SK-N-SH (cell line): ENCODE measurements at regions not wholly inside any gene's neighbourhood (a gene's known extent, or its start where the extent isn't known, plus 50 kb on each side); places are given as distances from the start of the nearest gene placed in this dataset.

Experiments
- CTCF ChIA-PET: fragments of 300-600, 350-600 bp; formaldehyde crosslinking; extraction: SDS; loops from one replicate; lab custom pipeline; 2021; lab: Yijun Ruan, JAX
- POLR2A ChIA-PET: fragments of 350-600 bp; sonication (Branson Sonifier 250); formaldehyde crosslinking; extraction: SDS; loops from one replicate; lab custom pipeline; 2020; ENCODE audit warnings: antibody characterized with exemption, inconsistent platforms; lab: Yijun Ruan, JAX
- DNase-seq: peaks from one replicate; pipeline ENCODE4 v3.0.0; 2012
- H2AFZ ChIP-seq: fragments of 200-600 bp; sonication (generic); 2 replicates; pipeline ENCODE4 v1.8.1; 2016; ENCODE audit warnings: antibody characterized with exemption, mild to moderate bottlenecking, low read depth
- H3F3A ChIP-seq: fragments of 200-600 bp; sonication (generic); replicated peaks from 2 replicates; pipeline ENCODE3; 2016; ENCODE audit warnings: antibody characterized with exemption, mild to moderate bottlenecking; ENCODE audit not compliant: insufficient read depth
- H3K27ac ChIP-seq, 2 experiments: fragments of 200-500 bp in 1 of 2; fragments of 200-600 bp in 1 of 2; sonication (Bioruptor generic) in 1 of 2; sonication (generic), shearing (Covaris generic) in 1 of 2; 2 replicates each; pipeline versions ENCODE4 v1.5.1 to v1.6.1; 2014 to 2016; ENCODE audit warnings: low read depth in 2 of 2, inconsistent platforms in 1 of 2, low read length in 1 of 2, mild to moderate bottlenecking in 1 of 2, mixed read lengths in 1 of 2
- H3K27me3 ChIP-seq: fragments of 200-600 bp; sonication (generic), shearing (Covaris generic); 2 replicates; pipeline ENCODE4 v1.6.1; 2016; ENCODE audit warnings: mixed run types; ENCODE audit not compliant: insufficient read depth
- H3K36me3 ChIP-seq, 2 experiments: fragments of 200-500 bp in 1 of 2; fragments of 200-600 bp in 1 of 2; sonication (Bioruptor generic) in 1 of 2; sonication (generic) in 1 of 2; replicated peaks in 1 of 2; 2 replicates each; pipeline versions ENCODE3 to v1.5.1; 2014 to 2016; ENCODE audit warnings: low read length in 1 of 2, mild to moderate bottlenecking in 1 of 2; ENCODE audit not compliant: insufficient read depth in 2 of 2, control insufficient read depth in 1 of 2
- H3K4me1 ChIP-seq, 2 experiments: fragments of 200-500 bp in 1 of 2; fragments of 200-600 bp in 1 of 2; sonication (Bioruptor generic) in 1 of 2; sonication (generic), shearing (Covaris generic) in 1 of 2; 2 replicates each; pipeline versions ENCODE4 v1.5.1 to v1.6.1; 2014 to 2016; ENCODE audit warnings: low read depth in 1 of 2, low read length in 1 of 2, mixed run types in 1 of 2; ENCODE audit not compliant: insufficient read depth in 2 of 2, control insufficient read depth in 1 of 2
- H3K4me2 ChIP-seq: fragments of 200-600 bp; sonication (generic), shearing (Covaris generic); 2 replicates; pipeline ENCODE4 v1.6.1; 2017; ENCODE audit warnings: mixed run types
- H3K4me3 ChIP-seq, 2 experiments: fragments of 200-500 bp in 1 of 2; fragments of 200-600 bp in 1 of 2; sonication (Bioruptor generic) in 1 of 2; sonication (generic), shearing (Covaris generic) in 1 of 2; 2 replicates each; pipeline versions ENCODE4 v1.5.1 to v1.8.1; 2014 to 2016; ENCODE audit warnings: low read depth in 2 of 2, inconsistent platforms in 1 of 2, low read length in 1 of 2, mild to moderate bottlenecking in 1 of 2, mixed read lengths in 1 of 2, moderate library complexity in 1 of 2
- H3K79me2 ChIP-seq: fragments of 200-600 bp; sonication (generic); 2 replicates; pipeline ENCODE4 v1.8.1; 2017; ENCODE audit warnings: mild to moderate bottlenecking; ENCODE audit not compliant: insufficient read depth
- H3K9ac ChIP-seq: fragments of 200-600 bp; sonication (generic); 2 replicates; pipeline ENCODE4 v1.6.1; 2017; ENCODE audit warnings: mixed run types
- H3K9me2 ChIP-seq: fragments of 200-600 bp; sonication (generic); 2 replicates; pipeline ENCODE4 v1.6.1; 2017; ENCODE audit warnings: mixed run types
- H3K9me3 ChIP-seq: fragments of 200-600 bp; sonication (generic); 2 replicates; pipeline ENCODE4 v1.6.1; 2017; ENCODE audit warnings: mixed run types, mild to moderate bottlenecking, moderate library complexity
- H4K20me1 ChIP-seq: fragments of 200-600 bp; sonication (generic); 2 replicates; pipeline ENCODE4 v1.6.1; 2017; ENCODE audit warnings: mild to moderate bottlenecking, mixed run types; ENCODE audit not compliant: insufficient read depth
- EZH2phosphoT487 ChIP-seq: fragments of 200-600 bp; sonication (generic); IDR thresholded peaks from 2 replicates; pipeline ENCODE4 v1.6.1; 2017; ENCODE audit warnings: low read depth, mixed run types, mild to moderate bottlenecking, antibody characterized with exemption, moderate library complexity, borderline replicate concordance
- FOSL2 ChIP-seq: IDR thresholded peaks from 2 replicates; pipeline ENCODE4 v1.4.0; 2012; ENCODE audit warnings: low read depth, mild to moderate bottlenecking, moderate library complexity, borderline replicate concordance
- FOXJ3 ChIP-seq: sonication (generic); formaldehyde crosslinking; IDR thresholded peaks from 2 replicates; pipeline ENCODE4 v1.5.1; 2020; ENCODE audit warnings: mild to moderate bottlenecking, missing genetic modification reagents
- MEF2A ChIP-seq: IDR thresholded peaks from 2 replicates; pipeline ENCODE4 v1.4.0; 2012; ENCODE audit warnings: low read depth, borderline replicate concordance
- MXI1 ChIP-seq: IDR thresholded peaks from 2 replicates; pipeline ENCODE4 v1.6.1; 2012; ENCODE audit warnings: mild to moderate bottlenecking, low read depth, low read length, improper control_type of control experiment
- NFIC ChIP-seq: IDR thresholded peaks from 2 replicates; pipeline ENCODE4 v1.4.0; 2012; ENCODE audit warnings: borderline replicate concordance
- POLR2AphosphoS5 ChIP-seq: IDR thresholded peaks from 2 replicates; pipeline ENCODE4 v1.6.1; 2012; ENCODE audit warnings: low read depth, low read length
- RAD21 ChIP-seq: IDR thresholded peaks from 2 replicates; pipeline ENCODE4 v1.6.1; 2012; ENCODE audit warnings: mild to moderate bottlenecking, low read length
- RFX5 ChIP-seq: IDR thresholded peaks from 2 replicates; pipeline ENCODE4 v1.6.1; 2012; ENCODE audit warnings: mild to moderate bottlenecking, improper control_type of control experiment, low read length
- SIN3A ChIP-seq: IDR thresholded peaks from 2 replicates; pipeline ENCODE4 v1.6.1; 2012; ENCODE audit warnings: low read depth, mild to moderate bottlenecking, low read length, moderate library complexity, borderline replicate concordance
- SMC3 ChIP-seq: IDR thresholded peaks from 2 replicates; pipeline ENCODE4 v1.6.1; 2012; ENCODE audit warnings: low read depth, low read length, improper control_type of control experiment
- TAF1 ChIP-seq: IDR thresholded peaks from 2 replicates; pipeline ENCODE4 v1.6.1; 2012; ENCODE audit warnings: low read depth, mild to moderate bottlenecking, low read length, moderate library complexity, borderline replicate concordance
- TCF12 ChIP-seq: IDR thresholded peaks from 2 replicates; pipeline ENCODE4 v1.4.0; 2012
- YY1 ChIP-seq: IDR thresholded peaks from 2 replicates; pipeline ENCODE4 v1.4.0; 2012; ENCODE audit warnings: low read depth, mild to moderate bottlenecking
- WGBS: methylation state at CpG from one replicate; pipeline ENCODE4 v1.1.6; 2017; ENCODE audit warnings: low lambda C conversion rate; 5-methylcytosine and 5-hydroxymethylcytosine counted together
- TF ChIP-seq, protein P1 (sequence below): IDR thresholded peaks from 2 replicates; pipeline ENCODE4; 2012
- TF ChIP-seq, protein P2 (sequence below): IDR thresholded peaks from 2 replicates; pipeline ENCODE4 v1.4.0; 2012; ENCODE audit warnings: low read depth, borderline replicate concordance
- TF ChIP-seq, protein P3 (sequence below): IDR thresholded peaks from 2 replicates; pipeline ENCODE4 v1.6.1; 2012; ENCODE audit warnings: mild to moderate bottlenecking, low read depth, low read length, moderate library complexity
- TF ChIP-seq, protein P4 (sequence below): IDR thresholded peaks from 2 replicates; pipeline ENCODE4 v1.4.0; 2012; ENCODE audit warnings: low read depth, borderline replicate concordance
- TF ChIP-seq, protein P5 (sequence below): IDR thresholded peaks from 2 replicates; pipeline ENCODE4 v1.4.0; 2012; ENCODE audit warnings: low read depth

- H3K9me3 ChIP-seq: no peaks in the 10 kb centered on the region
- H3K79me2 ChIP-seq: no peaks in the 10 kb centered on the region
- no peaks in the 10 kb centered on the region for H3K36me3 ChIP-seq
- no peak for DNase-seq
- H3K9ac ChIP-seq: no peak overlapping the region
- POLR2A ChIA-PET: no interaction called here
- CTCF ChIA-PET: no interaction called here
- TF ChIP-seq, protein P1, sequence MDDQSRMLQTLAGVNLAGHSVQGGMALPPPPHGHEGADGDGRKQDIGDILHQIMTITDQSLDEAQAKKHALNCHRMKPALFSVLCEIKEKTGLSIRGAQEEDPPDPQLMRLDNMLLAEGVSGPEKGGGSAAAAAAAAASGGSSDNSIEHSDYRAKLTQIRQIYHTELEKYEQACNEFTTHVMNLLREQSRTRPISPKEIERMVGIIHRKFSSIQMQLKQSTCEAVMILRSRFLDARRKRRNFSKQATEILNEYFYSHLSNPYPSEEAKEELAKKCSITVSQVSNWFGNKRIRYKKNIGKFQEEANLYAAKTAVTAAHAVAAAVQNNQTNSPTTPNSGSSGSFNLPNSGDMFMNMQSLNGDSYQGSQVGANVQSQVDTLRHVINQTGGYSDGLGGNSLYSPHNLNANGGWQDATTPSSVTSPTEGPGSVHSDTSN: no peak
- TF ChIP-seq MEF2A (no peak), SMC3 (no peak), MXI1 (no peak), POLR2AphosphoS5 (no peak), NFIC (no peak), SIN3A (no peak), RFX5 (no peak), TCF12 (no peak), RAD21 (no peak), TAF1 (no peak), FOXJ3 (no peak), EZH2phosphoT487 (no peak), YY1 (no peak), FOSL2 (no peak)
- TF ChIP-seq, protein P2, sequence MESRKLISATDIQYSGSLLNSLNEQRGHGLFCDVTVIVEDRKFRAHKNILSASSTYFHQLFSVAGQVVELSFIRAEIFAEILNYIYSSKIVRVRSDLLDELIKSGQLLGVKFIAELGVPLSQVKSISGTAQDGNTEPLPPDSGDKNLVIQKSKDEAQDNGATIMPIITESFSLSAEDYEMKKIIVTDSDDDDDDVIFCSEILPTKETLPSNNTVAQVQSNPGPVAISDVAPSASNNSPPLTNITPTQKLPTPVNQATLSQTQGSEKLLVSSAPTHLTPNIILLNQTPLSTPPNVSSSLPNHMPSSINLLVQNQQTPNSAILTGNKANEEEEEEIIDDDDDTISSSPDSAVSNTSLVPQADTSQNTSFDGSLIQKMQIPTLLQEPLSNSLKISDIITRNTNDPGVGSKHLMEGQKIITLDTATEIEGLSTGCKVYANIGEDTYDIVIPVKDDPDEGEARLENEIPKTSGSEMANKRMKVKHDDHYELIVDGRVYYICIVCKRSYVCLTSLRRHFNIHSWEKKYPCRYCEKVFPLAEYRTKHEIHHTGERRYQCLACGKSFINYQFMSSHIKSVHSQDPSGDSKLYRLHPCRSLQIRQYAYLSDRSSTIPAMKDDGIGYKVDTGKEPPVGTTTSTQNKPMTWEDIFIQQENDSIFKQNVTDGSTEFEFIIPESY: no peak
- TF ChIP-seq, protein P3, sequence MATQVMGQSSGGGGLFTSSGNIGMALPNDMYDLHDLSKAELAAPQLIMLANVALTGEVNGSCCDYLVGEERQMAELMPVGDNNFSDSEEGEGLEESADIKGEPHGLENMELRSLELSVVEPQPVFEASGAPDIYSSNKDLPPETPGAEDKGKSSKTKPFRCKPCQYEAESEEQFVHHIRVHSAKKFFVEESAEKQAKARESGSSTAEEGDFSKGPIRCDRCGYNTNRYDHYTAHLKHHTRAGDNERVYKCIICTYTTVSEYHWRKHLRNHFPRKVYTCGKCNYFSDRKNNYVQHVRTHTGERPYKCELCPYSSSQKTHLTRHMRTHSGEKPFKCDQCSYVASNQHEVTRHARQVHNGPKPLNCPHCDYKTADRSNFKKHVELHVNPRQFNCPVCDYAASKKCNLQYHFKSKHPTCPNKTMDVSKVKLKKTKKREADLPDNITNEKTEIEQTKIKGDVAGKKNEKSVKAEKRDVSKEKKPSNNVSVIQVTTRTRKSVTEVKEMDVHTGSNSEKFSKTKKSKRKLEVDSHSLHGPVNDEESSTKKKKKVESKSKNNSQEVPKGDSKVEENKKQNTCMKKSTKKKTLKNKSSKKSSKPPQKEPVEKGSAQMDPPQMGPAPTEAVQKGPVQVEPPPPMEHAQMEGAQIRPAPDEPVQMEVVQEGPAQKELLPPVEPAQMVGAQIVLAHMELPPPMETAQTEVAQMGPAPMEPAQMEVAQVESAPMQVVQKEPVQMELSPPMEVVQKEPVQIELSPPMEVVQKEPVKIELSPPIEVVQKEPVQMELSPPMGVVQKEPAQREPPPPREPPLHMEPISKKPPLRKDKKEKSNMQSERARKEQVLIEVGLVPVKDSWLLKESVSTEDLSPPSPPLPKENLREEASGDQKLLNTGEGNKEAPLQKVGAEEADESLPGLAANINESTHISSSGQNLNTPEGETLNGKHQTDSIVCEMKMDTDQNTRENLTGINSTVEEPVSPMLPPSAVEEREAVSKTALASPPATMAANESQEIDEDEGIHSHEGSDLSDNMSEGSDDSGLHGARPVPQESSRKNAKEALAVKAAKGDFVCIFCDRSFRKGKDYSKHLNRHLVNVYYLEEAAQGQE: no peak
- TF ChIP-seq, protein P4, sequence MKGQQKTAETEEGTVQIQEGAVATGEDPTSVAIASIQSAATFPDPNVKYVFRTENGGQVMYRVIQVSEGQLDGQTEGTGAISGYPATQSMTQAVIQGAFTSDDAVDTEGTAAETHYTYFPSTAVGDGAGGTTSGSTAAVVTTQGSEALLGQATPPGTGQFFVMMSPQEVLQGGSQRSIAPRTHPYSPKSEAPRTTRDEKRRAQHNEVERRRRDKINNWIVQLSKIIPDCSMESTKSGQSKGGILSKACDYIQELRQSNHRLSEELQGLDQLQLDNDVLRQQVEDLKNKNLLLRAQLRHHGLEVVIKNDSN: no peak
- TF ChIP-seq, protein P5, sequence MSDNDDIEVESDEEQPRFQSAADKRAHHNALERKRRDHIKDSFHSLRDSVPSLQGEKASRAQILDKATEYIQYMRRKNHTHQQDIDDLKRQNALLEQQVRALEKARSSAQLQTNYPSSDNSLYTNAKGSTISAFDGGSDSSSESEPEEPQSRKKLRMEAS: no peak
- TF ChIP-seq, all 33 proteins: peak for 0
- no peak overlapping the region for H3K27ac ChIP-seq
- H3F3A ChIP-seq: no peaks in the 10 kb centered on the region
- no peaks in the 10 kb centered on the region for H3K4me1 ChIP-seq
- no peak overlapping the region for H2AFZ ChIP-seq
- H4K20me1 ChIP-seq: no peaks in the 10 kb centered on the region
- H3K4me3 ChIP-seq: no peak overlapping the region
- 0 out of 2 replicates have a peak, but pooled peaks cover 2% of the 10 kb centered on the region for H3K9me2 ChIP-seq
- H3K27me3 ChIP-seq: no peaks in the 10 kb centered on the region
- H3K4me2 ChIP-seq: no peak overlapping the region
- WGBS: 5% methylated on average over 3 of the region's 3 CpGs
These were observed 83.8 kb upstream of the RASGEF1B start for GRCh38 chr4:81555489-81555888.
